Testis (tissue), 2 donors: ENCODE measurements at regions not wholly inside any gene's neighbourhood (a gene's known extent, or its start where the extent isn't known, plus 50 kb on each side); places are given as distances from the start of the nearest gene placed in this dataset.
A peak's percentile ranks its signal among the peaks of the same experiment; 100 is the strongest.

Experiments
- DNase-seq: peaks from one replicate; pipeline ENCODE4 v3.0.0-alpha.2; 2019
- H3K27ac ChIP-seq, 2 donors: fragments of 200-600 bp; sonication (generic); one replicate each; pipeline ENCODE4 v1.5.1; 2019
- H3K27me3 ChIP-seq: fragments of 200-600 bp; sonication (generic); one replicate; pipeline ENCODE4 v1.5.1; 2019
- H3K36me3 ChIP-seq: fragments of 200-600 bp; sonication (generic); one replicate; pipeline ENCODE4 v1.5.1; 2017; ENCODE audit warnings: low read depth; ENCODE audit errors: missing control alignments
- H3K4me1 ChIP-seq: fragments of 200-600 bp; sonication (generic); one replicate; pipeline ENCODE4 v1.5.1; 2019
- H3K4me3 ChIP-seq, 2 donors: fragments of 200-600 bp; sonication (generic); one replicate each; pipeline ENCODE4 v1.5.1; 2017 to 2019
- H3K9me3 ChIP-seq: fragments of 200-600 bp; sonication (generic); one replicate; pipeline ENCODE4 v1.5.1; 2017
- CTCF ChIP-seq, 3 experiments: fragments of 450-650 bp in 2 of 3; fragments of 200-600 bp in 1 of 3; sonication (generic) in 1 of 3; IDR thresholded peaks; one replicate each; pipeline ENCODE4 v1.5.1; 2016 to 2019; ENCODE audit warnings: antibody characterized with exemption in 3 of 3, mild to moderate bottlenecking in 2 of 3, moderate library complexity in 1 of 3
- POLR2A ChIP-seq: fragments of 450-650 bp; IDR thresholded peaks from one replicate; pipeline ENCODE4 v1.6.1; 2017; ENCODE audit warnings: antibody characterized with exemption, mild to moderate bottlenecking, moderate library complexity
- WGBS, 2 donors: methylation state at CpG; one replicate each; pipeline ENCODE4 v1.1.5; 2018; 5-methylcytosine and 5-hydroxymethylcytosine counted together
- intact Hi-C: fragments of 100-400 bp; cut with DNase I; formaldehyde crosslinking; loops from one replicate; pipeline ENCODE4 v1.15.1; 2023; ENCODE audit warnings: low total_unique reads

- H3K36me3 ChIP-seq, result no peaks in the 10 kb centered on the region
- intact Hi-C loops, result no loop called here
- no peaks in the 10 kb centered on the region for H3K4me1 ChIP-seq
- no peaks in the 10 kb centered on the region for H3K9me3 ChIP-seq
- no peak for DNase-seq
- no peak for TF ChIP-seq CTCF (IDR thresholded peaks at IDR 0.05)
- TF ChIP-seq POLR2A, result no peak
- H3K27ac ChIP-seq, result no peak overlapping the region
- WGBS, 2 donors, result 84 to 86% methylated on average over 7 of the region's 7 CpGs
- H3K27me3 ChIP-seq, result no peaks in the 10 kb centered on the region
- no peak overlapping the region for H3K4me3 ChIP-seq
Observed at GRCh38 chr17:13120864-13121263, 103.0 kb upstream of the ELAC2 start.

- no peaks in the 10 kb centered on the region for H3K9me3 ChIP-seq
- H3K27ac ChIP-seq, result no peak overlapping the region
- intact Hi-C loops, result no loop called here
- TF ChIP-seq CTCF (IDR thresholded peaks at IDR 0.05) (no peak), POLR2A (no peak)
- no peaks in the 10 kb centered on the region for H3K4me1 ChIP-seq
- no peaks in the 10 kb centered on the region for H3K36me3 ChIP-seq
- H3K27me3 ChIP-seq, result no peaks in the 10 kb centered on the region
- DNase-seq, result no peak
- no peak overlapping the region for H3K4me3 ChIP-seq
Observed at GRCh38 chr17:13118311-13118710, 100.5 kb upstream of the ELAC2 start.

GRCh38 chr17:13117616-13118015, 99.8 kb upstream of the ELAC2 start:
- no peaks in the 10 kb centered on the region for H3K36me3 ChIP-seq
- TF ChIP-seq CTCF (IDR thresholded peaks at IDR 0.05), result no peak
- TF ChIP-seq POLR2A, result no peak
- no peak for DNase-seq
- intact Hi-C loops, result no loop called here
- no peaks in the 10 kb centered on the region for H3K27me3 ChIP-seq
- H3K9me3 ChIP-seq, result no peaks in the 10 kb centered on the region
- H3K27ac ChIP-seq, result no peak overlapping the region
- H3K4me3 ChIP-seq, result no peak overlapping the region
- H3K4me1 ChIP-seq, result no peaks in the 10 kb centered on the region

- H3K36me3 ChIP-seq, result no peaks in the 10 kb centered on the region
- peak; percentile 56 for DNase-seq
- 4 to 9% methylated on average over 13 to 16 of the region's 16 CpGs for WGBS, 2 donors
Observed at GRCh38 chr17:13114601-13115031, 96.8 kb upstream of the ELAC2 start.

More at GRCh38 chr17:13114601-13115031, 96.8 kb upstream of the ELAC2 start:
- intact Hi-C loops, result no loop called here
- TF ChIP-seq CTCF (IDR thresholded peaks at IDR 0.05) (peak in 2 of 3 experiments; percentile 36 to 64), POLR2A (no peak)
- H3K9me3 ChIP-seq, result no peaks in the 10 kb centered on the region
- H3K4me3 ChIP-seq, result no peak overlapping the region
- no peaks in the 10 kb centered on the region for H3K27me3 ChIP-seq
- no peaks in the 10 kb centered on the region for H3K4me1 ChIP-seq
- no peak overlapping the region for H3K27ac ChIP-seq
